GM12891 (cell line): ENCODE measurements at regions not wholly inside any gene's neighbourhood (a gene's known extent, or its start where the extent isn't known, plus 50 kb on each side); places are given as distances from the start of the nearest gene placed in this dataset.

Experiments used
- DNase-seq: peaks from one replicate; pipeline ENCODE4 v3.0.0; 2011; ENCODE audit warnings: low spot score; ENCODE audit not compliant: insufficient read length
- FAIRE-seq: peaks from 2 replicates; lab custom pipeline; 2011; peaks lifted over from hg19 to GRCh38; lab: Jason Lieb, UNC
- PAX5 ChIP-seq: IDR thresholded peaks from 2 replicates; pipeline ENCODE4 v1.6.1; 2011; ENCODE audit warnings: low read length, moderate library complexity, mild to moderate bottlenecking; ENCODE audit not compliant: insufficient read depth, severe bottlenecking
- POLR2A ChIP-seq: IDR thresholded peaks from 2 replicates; pipeline ENCODE4 v1.6.1; 2011; ENCODE audit warnings: low read depth, low read length, control low read depth
- POLR2AphosphoS5 ChIP-seq: IDR thresholded peaks from 2 replicates; pipeline ENCODE4 v1.6.1; 2011; ENCODE audit warnings: low read depth, low read length, control low read depth
- POU2F2 ChIP-seq: IDR thresholded peaks from 2 replicates; pipeline ENCODE4 v1.6.1; 2011; ENCODE audit warnings: low read depth, mild to moderate bottlenecking, control low read depth, low read length, moderate library complexity
- SPI1 ChIP-seq: IDR thresholded peaks from 2 replicates; pipeline ENCODE4 v1.6.1; 2011; ENCODE audit warnings: low read depth, low read length, control low read depth
- TAF1 ChIP-seq: IDR thresholded peaks from 2 replicates; pipeline ENCODE4 v1.6.1; 2011; ENCODE audit warnings: low read depth, low read length, control low read depth

DNA sequence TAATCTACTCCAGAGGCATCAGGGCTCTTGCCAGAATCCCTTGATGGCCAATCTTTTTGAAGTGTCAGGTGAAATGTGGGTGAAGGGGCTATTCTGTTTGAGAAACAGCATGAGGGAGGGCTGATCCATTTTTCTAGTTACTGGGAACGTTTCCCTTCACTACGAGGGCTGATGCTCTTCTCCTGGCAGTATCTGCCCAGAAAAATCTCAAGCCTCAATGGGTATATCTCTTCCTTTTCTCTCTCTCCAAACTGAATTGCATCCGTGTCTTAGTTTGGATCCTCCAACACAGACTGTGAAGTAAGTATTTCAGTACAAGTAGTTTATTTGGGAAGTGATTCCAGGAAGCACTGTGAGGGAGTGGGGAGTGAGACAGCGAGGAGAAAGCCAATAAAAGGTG lies 113.0 kb upstream of the NAV2 start:
- TF ChIP-seq TAF1 (no peak), POU2F2 (no peak), SPI1 (no peak), PAX5 (no peak), POLR2A (no peak), POLR2AphosphoS5 (no peak)
- FAIRE-seq (no peak), DNase-seq (no peak)

DNA sequence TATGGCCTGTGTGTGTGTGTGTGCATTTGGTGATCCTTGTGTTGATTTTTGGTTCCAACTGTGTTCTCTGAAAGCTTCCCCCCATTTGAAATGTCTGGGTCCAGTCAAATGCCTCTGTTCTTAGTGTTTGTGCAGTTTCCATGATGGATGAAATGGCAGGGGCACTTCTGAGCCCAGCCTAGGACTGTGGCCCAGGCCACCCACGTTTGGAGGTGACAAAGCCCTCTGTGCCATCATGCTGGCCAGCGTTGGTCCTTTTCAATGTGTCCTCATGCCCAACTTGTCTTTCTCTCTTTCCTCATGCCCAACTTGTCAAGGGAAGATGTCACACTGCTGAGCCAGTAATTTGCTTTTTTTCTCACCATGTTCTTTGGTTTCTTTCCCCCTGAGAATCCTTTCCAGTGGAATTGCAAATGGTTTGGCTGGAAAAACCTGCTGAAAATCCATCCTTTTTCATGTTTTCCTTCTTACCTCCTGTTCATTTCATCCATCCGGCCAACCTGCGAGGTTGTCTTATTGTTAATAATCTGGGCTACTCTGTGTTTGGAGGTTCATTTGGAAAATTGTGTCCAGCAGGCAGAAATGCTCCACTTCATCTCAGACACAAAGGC lies 113.7 kb upstream of the NAV2 start:
- no peak for FAIRE-seq
- no peak for TF ChIP-seq TAF1
- DNase-seq = no peak

DNA sequence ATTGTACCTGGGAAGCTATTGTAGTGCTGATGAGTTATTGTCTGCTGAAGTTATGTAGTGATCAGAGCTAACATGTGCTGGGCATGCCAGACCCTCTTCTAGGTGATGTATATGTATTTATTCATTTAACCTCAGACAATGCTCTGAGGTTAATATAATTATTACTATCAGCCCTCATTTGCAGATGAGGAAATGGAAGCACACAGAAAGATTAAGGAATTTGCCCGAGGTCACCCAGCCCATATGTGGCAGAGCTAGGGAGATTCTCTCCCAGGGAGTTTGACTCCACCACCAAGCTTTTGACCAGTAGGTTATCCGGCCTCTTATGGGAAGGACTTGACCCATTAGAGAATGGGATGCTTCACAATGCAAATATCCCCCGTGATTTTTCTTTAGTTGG lies 114.2 kb upstream of the NAV2 start:
- TF ChIP-seq PAX5 (no peak), POU2F2 (no peak), POLR2A (no peak), TAF1 (no peak), SPI1 (no peak), POLR2AphosphoS5 (no peak)
- FAIRE-seq (no peak), DNase-seq (no peak)

DNA sequence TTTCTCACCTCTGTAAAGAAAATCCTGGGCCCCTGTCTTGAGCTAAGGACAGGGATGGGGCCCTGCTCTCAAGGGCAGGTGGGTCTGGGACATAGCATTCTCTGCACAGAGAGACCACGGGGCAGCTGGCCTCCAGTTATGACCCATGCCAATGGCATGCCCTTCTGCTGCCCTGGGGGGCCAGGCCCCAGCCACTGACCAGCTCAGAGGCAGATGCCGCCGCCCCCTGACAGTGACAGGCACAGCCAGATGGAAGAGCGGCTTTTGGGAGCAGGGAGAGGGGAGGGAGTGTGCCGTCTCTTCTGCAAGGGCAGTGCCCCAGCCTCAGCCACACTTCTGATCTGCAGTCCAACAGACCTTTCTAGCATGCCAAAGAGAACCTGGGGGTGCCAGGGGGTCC lies 114.8 kb upstream of the NAV2 start:
- FAIRE-seq (no peak), DNase-seq (no peak)
- TF ChIP-seq POLR2AphosphoS5 (no peak), POLR2A (no peak)

DNA sequence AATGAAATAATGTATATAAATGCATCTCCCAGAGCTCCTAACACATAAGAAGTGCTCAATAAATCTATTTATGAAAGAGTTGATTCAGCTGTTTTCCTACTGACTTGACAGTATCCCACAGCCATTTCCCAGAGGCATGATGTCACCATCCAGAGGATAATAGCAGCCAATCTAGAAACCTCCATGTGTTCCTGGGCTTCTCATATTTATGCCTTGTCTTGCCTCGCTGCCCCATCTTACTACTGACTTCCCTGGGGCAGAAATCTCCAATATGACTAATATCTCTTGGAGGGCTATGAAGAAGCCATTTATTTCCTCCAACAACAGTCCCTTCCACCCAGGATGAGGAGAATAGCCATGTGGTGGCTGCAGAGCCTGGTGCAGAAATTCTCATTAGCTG lies 115.4 kb upstream of the NAV2 start:
- FAIRE-seq (no peak), DNase-seq (no peak)
- TF ChIP-seq PAX5 (no peak), TAF1 (no peak), POLR2A (no peak), SPI1 (no peak), POLR2AphosphoS5 (no peak), POU2F2 (no peak)

DNA sequence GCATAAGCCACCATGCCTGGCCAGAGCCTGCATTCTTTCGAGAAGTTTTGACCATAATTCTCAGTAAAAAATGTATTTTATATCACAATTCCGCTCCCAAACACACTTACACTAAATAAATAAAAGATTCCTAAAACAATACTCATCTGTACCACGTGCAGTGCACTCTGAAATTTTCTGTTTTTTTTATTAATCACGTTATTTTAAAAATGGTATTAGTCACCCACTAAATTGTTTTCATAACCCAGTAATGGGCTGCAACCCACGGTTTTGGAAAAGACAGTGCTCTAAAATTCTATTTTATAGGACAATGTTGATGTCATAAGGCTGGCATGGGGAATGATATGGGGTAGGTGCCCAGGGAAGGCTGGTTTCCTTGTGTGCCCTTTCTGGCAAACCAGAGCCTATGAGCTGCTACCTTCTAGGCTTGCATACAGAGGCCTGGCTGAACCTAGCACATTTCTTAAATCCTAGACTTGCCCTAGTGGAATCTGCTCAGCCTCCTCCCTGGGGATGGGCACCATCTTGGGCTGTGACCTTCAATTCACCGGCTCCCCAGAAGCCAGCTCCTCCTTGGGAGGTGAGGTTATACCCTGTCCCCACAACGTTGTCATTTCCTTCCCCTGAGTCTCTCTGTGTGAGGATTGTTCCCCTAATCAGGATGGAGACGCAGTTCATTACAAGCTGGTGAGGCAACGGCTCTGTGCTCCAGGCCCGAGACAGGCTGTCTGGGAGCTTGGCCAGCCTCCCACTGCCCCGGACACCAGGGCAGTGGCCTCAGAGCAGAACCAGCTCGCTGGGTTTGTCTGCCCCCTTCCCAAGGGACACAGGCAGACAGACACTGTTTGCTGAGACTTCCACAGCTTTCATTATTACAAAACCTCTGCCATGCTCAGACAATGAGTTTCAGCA lies 116.5 kb upstream of the NAV2 start:
- FAIRE-seq = no peak
- TF ChIP-seq PAX5 (no peak), TAF1 (no peak), SPI1 (no peak)
- no peak for DNase-seq

DNA sequence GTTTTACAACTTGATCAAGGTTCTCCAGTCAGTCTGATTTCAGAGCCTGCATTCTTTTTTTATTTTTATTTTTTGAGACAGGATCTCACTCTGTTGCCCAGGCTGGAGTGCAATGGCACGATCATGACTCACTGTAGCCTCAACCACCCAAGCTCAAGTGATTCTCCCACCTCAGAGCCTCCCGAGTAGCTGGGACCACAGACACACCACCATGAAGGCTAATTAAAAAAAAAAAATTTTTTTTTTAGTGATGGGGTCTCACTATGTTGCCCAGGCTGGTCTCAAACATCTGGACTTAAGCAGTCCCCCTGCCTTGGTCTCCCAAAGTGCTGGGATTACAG lies 117.2 kb upstream of the NAV2 start:
- no peak for FAIRE-seq
- TF ChIP-seq POU2F2 (no peak), TAF1 (no peak), PAX5 (no peak), POLR2AphosphoS5 (no peak), SPI1 (no peak), POLR2A (no peak)
- DNase-seq = no peak

DNA sequence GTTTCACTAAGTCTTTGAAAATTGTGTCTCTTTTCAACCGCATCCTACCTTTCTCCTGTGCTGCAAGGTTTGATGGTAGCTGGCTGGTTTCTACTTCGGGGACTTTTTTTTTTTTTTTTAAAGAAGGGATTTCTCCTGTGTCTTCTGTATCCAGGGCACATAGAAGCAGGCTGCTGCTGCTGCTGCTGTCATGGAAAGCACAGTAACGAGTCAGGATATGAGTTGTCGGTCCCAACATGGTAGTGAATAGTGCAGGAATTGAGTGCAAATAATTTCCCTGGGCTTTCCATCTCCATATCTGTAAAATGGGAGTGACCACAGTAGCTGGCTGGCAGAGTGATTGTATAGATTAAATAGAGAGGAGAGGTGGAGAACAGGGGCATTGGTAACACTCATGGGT lies 118.3 kb upstream of the NAV2 start:
- no peak for TF ChIP-seq POU2F2
- no peak for TF ChIP-seq SPI1
- no peak for TF ChIP-seq POLR2A
- TF ChIP-seq PAX5 = no peak
- TF ChIP-seq TAF1 = no peak
- TF ChIP-seq POLR2AphosphoS5 = no peak
- DNase-seq (no peak), FAIRE-seq (no peak)

DNA sequence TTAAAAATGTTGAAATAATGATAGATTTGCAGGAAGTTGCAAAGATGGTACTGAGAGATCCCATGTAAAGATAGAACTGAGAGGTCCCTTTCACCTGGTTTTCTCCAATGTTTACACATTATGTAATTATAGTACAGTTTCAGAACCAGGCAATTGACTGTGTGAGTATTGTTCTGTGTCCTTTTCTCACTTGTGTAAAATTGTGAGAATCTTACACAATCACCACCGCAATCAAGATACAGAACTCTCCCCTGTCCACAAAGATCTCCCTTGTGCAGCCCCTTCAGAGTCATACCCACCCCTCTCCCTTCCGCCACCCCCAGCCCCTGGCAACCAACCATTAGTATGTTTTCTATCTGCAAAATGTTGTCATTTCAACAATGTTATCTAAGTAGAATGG lies 119.8 kb upstream of the NAV2 start:
- FAIRE-seq = no peak

DNA sequence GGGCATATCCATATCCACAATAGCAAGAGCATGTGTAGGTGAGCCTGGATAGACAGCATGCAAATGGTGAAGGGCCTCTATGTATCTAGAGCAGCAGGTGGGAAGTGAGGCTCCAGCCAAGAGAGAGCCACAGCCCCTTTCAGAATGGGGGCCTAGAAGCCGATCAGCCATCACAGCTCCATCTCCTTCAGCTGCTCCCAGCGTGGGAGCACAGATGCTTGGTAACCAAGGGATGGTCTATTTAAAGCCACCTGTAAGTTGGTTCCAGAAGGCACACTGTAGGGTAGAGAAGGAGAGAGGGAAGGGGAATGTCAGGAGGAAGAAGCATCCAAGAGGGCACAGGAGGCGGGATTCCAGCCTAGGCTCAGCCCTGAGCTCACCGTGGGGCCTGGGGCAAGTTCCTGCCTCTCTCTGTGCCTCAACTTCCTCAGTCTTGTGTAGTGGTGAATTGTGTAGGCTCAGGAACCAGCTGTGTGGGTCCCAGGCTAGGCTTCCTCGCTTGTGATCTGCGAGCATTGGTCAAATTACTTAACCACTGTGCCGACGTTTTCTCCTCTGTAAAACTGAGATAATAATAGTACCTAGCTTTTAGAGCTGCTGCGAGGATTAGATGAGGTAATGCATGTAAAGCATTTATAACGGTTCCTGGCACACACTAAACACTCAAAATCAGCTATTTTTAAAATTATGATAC lies 122.9 kb upstream of the NAV2 start:
- no peak for DNase-seq
- FAIRE-seq = no peak
- TF ChIP-seq POLR2A = no peak
- TF ChIP-seq TAF1 = no peak
- no peak for TF ChIP-seq POLR2AphosphoS5
- no peak for TF ChIP-seq PAX5

More for the DNA sequence above, 119.8 kb upstream of the NAV2 start:
- DNase-seq = no peak
- no peak for TF ChIP-seq POU2F2
- TF ChIP-seq POLR2A = no peak
- no peak for TF ChIP-seq PAX5
- no peak for TF ChIP-seq TAF1
- no peak for TF ChIP-seq POLR2AphosphoS5
- no peak for TF ChIP-seq SPI1
